Neural cell (in vitro differentiated cells): ENCODE measurements at regions not wholly inside any gene's neighbourhood (a gene's known extent, or its start where the extent isn't known, plus 50 kb on each side); places are given as distances from the start of the nearest gene placed in this dataset.

Experiments used
- CTCF ChIP-seq: fragments of 450-650 bp; IDR thresholded peaks from 2 replicates; pipeline ENCODE4 v1.5.1; 2014; ENCODE audit warnings: antibody characterized with exemption, mild to moderate bottlenecking, moderate library complexity; ENCODE audit not compliant: poor library complexity, severe bottlenecking
- EP300 ChIP-seq: fragments of 450-650 bp; conservative IDR thresholded peaks from 2 replicates; pipeline ENCODE4 v1.6.1; 2014; ENCODE audit warnings: antibody characterized with exemption, mild to moderate bottlenecking, moderate library complexity; ENCODE audit not compliant: poor library complexity, severe bottlenecking
- EZH2 ChIP-seq: fragments of 200-600, 300-800 bp; shearing (Covaris generic), sonication (generic); IDR thresholded peaks from 2 replicates; pipeline ENCODE4 v1.6.1; 2014; ENCODE audit warnings: antibody characterized with exemption, low read length, borderline replicate concordance, mild to moderate bottlenecking; ENCODE audit not compliant: insufficient read depth, poor library complexity, severe bottlenecking
- MXI1 ChIP-seq: fragments of 450-650 bp; conservative IDR thresholded peaks from 2 replicates; pipeline ENCODE4 v1.6.1; 2014; ENCODE audit warnings: antibody characterized with exemption, mild to moderate bottlenecking; ENCODE audit not compliant: poor library complexity, severe bottlenecking
- POLR2AphosphoS5 ChIP-seq: IDR thresholded peaks from 2 replicates; pipeline ENCODE4 v1.6.1; 2012
- RAD21 ChIP-seq: fragments of 450-650 bp; conservative IDR thresholded peaks from 2 replicates; pipeline ENCODE4 v1.6.1; 2014; ENCODE audit warnings: antibody characterized with exemption, mild to moderate bottlenecking, moderate library complexity
- REST ChIP-seq: IDR thresholded peaks from 2 replicates; pipeline ENCODE4 v1.6.1; 2012; ENCODE audit warnings: borderline replicate concordance
- SMC3 ChIP-seq: fragments of 450-650 bp; conservative IDR thresholded peaks from 2 replicates; pipeline ENCODE4 v1.6.1; 2014; ENCODE audit warnings: antibody characterized with exemption, mild to moderate bottlenecking, moderate library complexity; ENCODE audit not compliant: poor library complexity
- TAF1 ChIP-seq: IDR thresholded peaks from 2 replicates; pipeline ENCODE4 v1.6.1; 2012; ENCODE audit warnings: low read depth

- TF ChIP-seq RAD21: no peak
- no peak for TF ChIP-seq CTCF
- no peak for TF ChIP-seq POLR2AphosphoS5
- no peak for TF ChIP-seq MXI1
- no peak for TF ChIP-seq EZH2
- no peak for TF ChIP-seq REST
- TF ChIP-seq SMC3: no peak
- no peak for TF ChIP-seq EP300
- TF ChIP-seq TAF1: no peak
Observed at GRCh38 chr4:189385098-189385497, 555.6 kb upstream of the FRG1 start.
